Stomach (tissue), 8 donors: ENCODE measurements at regions not wholly inside any gene's neighbourhood (a gene's known extent, or its start where the extent isn't known, plus 50 kb on each side); places are given as distances from the start of the nearest gene placed in this dataset.

Experiments used
- DNase-seq, 2 donors: peaks; one replicate each; pipeline versions ENCODE4 v3.0.0 to v3.0.0-alpha.2; 2013 to 2019
- H3K27ac ChIP-seq, 5 donors: fragments of 200-600 bp in 4 of 5; sonication (generic) in 4 of 5; one replicate each; pipeline ENCODE4 v1.5.1; 2013 to 2019; ENCODE audit warnings: mild to moderate bottlenecking in 1 of 5, moderate library complexity in 1 of 5
- H3K27me3 ChIP-seq, 3 donors: fragments of 200-600 bp; sonication (generic); one replicate each; pipeline ENCODE4 v1.5.1; 2017 to 2019; ENCODE audit warnings: mixed run types in 1 of 3
- H3K36me3 ChIP-seq, 4 donors: fragments of 200-600 bp; sonication (generic); 1 replicate in 3 of 4; 2 replicates in 1 of 4; pipeline ENCODE4 v1.5.1; 2016 to 2019
- H3K4me1 ChIP-seq, 4 donors: fragments of 200-600 bp; sonication (generic); one replicate each; pipeline ENCODE4 v1.5.1; 2016 to 2019
- H3K4me3 ChIP-seq, 4 donors: fragments of 200-600 bp; sonication (generic) in 3 of 4; one replicate each; pipeline ENCODE4 v1.5.1; 2016 to 2019; ENCODE audit warnings: mild to moderate bottlenecking in 1 of 4
- H3K9me3 ChIP-seq, 4 donors: fragments of 200-600 bp; sonication (generic); one replicate each; pipeline ENCODE4 v1.5.1; 2016 to 2019
- CTCF ChIP-seq, 7 experiments: fragments of 450-650 bp in 4 of 7; fragments of 200-600 bp in 3 of 7; sonication (generic) in 3 of 7; IDR thresholded peaks; one replicate each; pipeline ENCODE4 v1.5.1; 2016 to 2019; ENCODE audit warnings: antibody characterized with exemption in 7 of 7, control low read depth in 2 of 7, mild to moderate bottlenecking in 1 of 7
- EP300 ChIP-seq: sonication (generic); formaldehyde crosslinking; IDR thresholded peaks from one replicate; pipeline ENCODE4 v1.6.1; 2017; ENCODE audit warnings: antibody characterized with exemption
- POLR2A ChIP-seq, 4 donors: fragments of 450-650 bp; IDR thresholded peaks; one replicate each; pipeline ENCODE4 v1.6.1; 2016; ENCODE audit warnings: antibody characterized with exemption in 4 of 4, control low read depth in 2 of 4, mild to moderate bottlenecking in 1 of 4, moderate library complexity in 1 of 4
- POLR2AphosphoS5 ChIP-seq, 3 donors: sonication (generic); formaldehyde crosslinking; IDR thresholded peaks; one replicate each; pipeline ENCODE4 v1.6.1; 2016; ENCODE audit warnings: antibody characterized with exemption in 3 of 3
- WGBS, 5 donors: extraction: QIAGEN DNeasy Blood & Tissue Kit in 3 of 5; methylation state at CpG; one replicate each; pipeline versions ENCODE4 v1.1.5 to v1.1.7; 2013 to 2018; 5-methylcytosine and 5-hydroxymethylcytosine counted together
- intact Hi-C: fragments of 100-400 bp; cut with DNase I; formaldehyde crosslinking; loops from one replicate; pipeline ENCODE4 v1.15.1; 2023; ENCODE audit warnings: low total_unique reads
- donor health status: healthy with polysubstance abuse.
- donor health status: Bipolar disorder and iron deficiency.
- donor health status: healthy.

DNA sequence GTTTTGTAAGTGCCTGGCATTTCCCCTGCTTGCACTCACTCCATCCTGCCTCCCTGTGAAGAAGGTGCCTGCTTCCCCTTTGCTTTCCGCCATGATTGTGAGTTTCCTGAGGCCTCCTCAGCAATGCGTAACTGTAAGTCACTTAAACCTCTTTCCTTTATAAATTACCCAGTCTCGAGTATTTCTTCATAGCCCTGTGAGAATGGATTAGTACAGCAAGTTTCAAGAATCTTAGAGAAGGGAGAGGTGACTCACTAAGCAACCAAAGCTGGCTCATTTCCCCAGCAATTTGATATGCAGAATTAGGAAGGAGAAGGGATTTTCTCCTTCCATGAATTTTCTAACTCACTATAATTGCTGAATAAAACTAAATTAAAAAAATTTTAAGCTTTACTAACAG, 251.0 kb upstream of the FOXG1 start:
- Histone ChIP-seq H3K9me3 (peaks cover 0 to 27% (median 3%) of the 10 kb centered on the region in 4 donors), H3K4me1 (no peaks in the 10 kb centered on the region), H3K36me3 (no peaks in the 10 kb centered on the region), H3K4me3 (no peak overlapping the region), H3K27me3 (no peaks in the 10 kb centered on the region), H3K27ac (no peak overlapping the region)
- no peak for DNase-seq
- TF ChIP-seq POLR2A (IDR thresholded peaks at IDR 0.05) (no peak), CTCF (IDR thresholded peaks at IDR 0.05) (no peak), POLR2AphosphoS5 (IDR thresholded peaks at IDR 0.05) (no peak), EP300 (no peak)
- 62 to 73% (median 70%) methylated on average over 3 of the region's 3 CpGs for WGBS, 5 donors
- intact Hi-C loops: no loop called here

DNA sequence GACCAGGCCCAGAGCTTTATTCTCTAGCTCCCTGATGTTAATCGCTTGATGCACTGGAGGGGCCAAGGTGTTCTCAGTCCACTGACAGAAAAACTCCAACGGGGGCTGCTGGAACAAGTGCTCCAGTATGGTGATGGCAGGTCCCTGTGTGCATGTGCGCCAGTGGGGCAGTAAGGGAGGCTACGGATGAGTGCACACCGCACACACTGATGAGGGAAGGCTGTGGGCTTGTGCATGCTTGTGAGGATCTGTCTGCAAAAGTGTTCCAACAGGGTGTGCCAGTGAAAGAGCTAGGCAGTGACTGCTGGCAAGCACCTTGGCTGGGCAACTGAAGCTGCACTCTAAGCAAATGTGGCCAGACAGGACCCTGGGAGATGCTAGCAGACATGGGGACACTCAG, 229.7 kb upstream of the FOXG1 start:
- Histone ChIP-seq H3K27me3 (no peaks in the 10 kb centered on the region), H3K4me3 (no peak overlapping the region), H3K36me3 (no peaks in the 10 kb centered on the region), H3K27ac (no peak overlapping the region), H3K4me1 (no peaks in the 10 kb centered on the region), H3K9me3 (peaks cover 0 to 30% (median 20%) of the 10 kb centered on the region in 4 donors)
- DNase-seq: no peak
- TF ChIP-seq POLR2A (IDR thresholded peaks at IDR 0.05) (no peak), EP300 (no peak), CTCF (IDR thresholded peaks at IDR 0.05) (no peak), POLR2AphosphoS5 (IDR thresholded peaks at IDR 0.05) (no peak)
- WGBS, 5 donors: 79 to 94% (median 87%) methylated on average over 5 of the region's 5 CpGs
- intact Hi-C loops: no loop called here

DNA sequence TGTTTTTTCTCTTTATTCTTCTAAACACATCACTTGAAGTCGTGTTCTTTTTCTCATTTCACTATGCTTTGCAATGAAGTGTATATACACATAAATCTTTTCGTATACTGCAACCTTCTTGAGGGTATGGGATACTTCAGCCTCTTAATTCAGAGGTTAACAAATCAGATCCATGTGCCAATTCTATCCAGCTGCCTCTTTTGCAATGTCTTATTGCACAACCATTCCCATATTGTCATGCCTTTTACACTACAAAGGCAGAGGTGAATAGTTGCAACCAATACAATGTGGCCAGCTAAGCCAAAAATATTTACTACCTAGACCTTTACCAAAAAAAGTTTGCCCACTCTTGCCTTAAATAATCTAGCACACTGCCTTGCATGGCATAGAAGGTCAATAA, 224.5 kb upstream of the FOXG1 start:
- H3K36me3 ChIP-seq: no peaks in the 10 kb centered on the region
- H3K27me3 ChIP-seq: no peaks in the 10 kb centered on the region
- H3K4me3 ChIP-seq: no peak overlapping the region
- WGBS, 5 donors: 51 to 73% (median 68%) methylated on average over 2 of the region's 2 CpGs
- no peak overlapping the region for H3K27ac ChIP-seq
- intact Hi-C loops: no loop called here
- no peak for TF ChIP-seq POLR2AphosphoS5 (IDR thresholded peaks at IDR 0.05)
- no peak for TF ChIP-seq POLR2A (IDR thresholded peaks at IDR 0.05)
- TF ChIP-seq EP300: no peak
- TF ChIP-seq CTCF (IDR thresholded peaks at IDR 0.05): no peak
- DNase-seq: no peak
- no peaks in the 10 kb centered on the region for H3K4me1 ChIP-seq
- H3K9me3 ChIP-seq: peaks cover 0 to 28% (median 22%) of the 10 kb centered on the region in 4 donors

DNA sequence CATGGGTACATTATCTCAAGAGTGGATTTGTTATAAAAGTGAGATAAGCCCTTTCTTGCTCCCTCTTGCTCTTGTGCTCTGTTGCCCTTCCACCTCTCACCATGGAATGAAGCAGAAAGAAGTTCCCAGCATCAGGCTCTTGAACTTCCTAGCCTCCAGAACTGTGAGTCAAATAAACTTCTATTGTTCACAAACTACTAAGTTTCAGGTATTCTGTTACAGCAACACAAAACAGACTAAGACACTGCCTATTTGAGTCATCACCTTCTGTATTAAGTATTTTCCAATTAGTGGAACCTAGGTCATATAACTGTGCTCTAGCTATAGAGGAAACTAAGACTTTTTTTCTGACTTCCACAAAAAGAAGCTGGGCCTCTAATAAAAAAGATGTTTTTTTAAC, 201.2 kb upstream of the FOXG1 start:
- no peak overlapping the region for H3K27ac ChIP-seq
- peaks cover 0 to 3% (median 0%) of the 10 kb centered on the region in 4 donors for H3K9me3 ChIP-seq
- H3K4me1 ChIP-seq: no peaks in the 10 kb centered on the region
- no peaks in the 10 kb centered on the region for H3K27me3 ChIP-seq
- H3K36me3 ChIP-seq: no peaks in the 10 kb centered on the region
- intact Hi-C loops: no loop called here
- TF ChIP-seq POLR2AphosphoS5 (IDR thresholded peaks at IDR 0.05): no peak
- TF ChIP-seq EP300: no peak
- TF ChIP-seq POLR2A (IDR thresholded peaks at IDR 0.05): no peak
- H3K4me3 ChIP-seq: no peak overlapping the region
- DNase-seq: no peak

GRCh38 chr14:28570391-28570790, 196.2 kb upstream of the FOXG1 start:
- Histone ChIP-seq H3K4me1 (no peaks in the 10 kb centered on the region), H3K27ac (no peak overlapping the region), H3K27me3 (no peaks in the 10 kb centered on the region), H3K9me3 (peaks cover 0 to 23% (median 19%) of the 10 kb centered on the region in 4 donors), H3K4me3 (no peak overlapping the region), H3K36me3 (no peaks in the 10 kb centered on the region)
- no peak for TF ChIP-seq POLR2A (IDR thresholded peaks at IDR 0.05)
- TF ChIP-seq EP300: no peak
- no peak for TF ChIP-seq POLR2AphosphoS5 (IDR thresholded peaks at IDR 0.05)
- no peak for TF ChIP-seq CTCF (IDR thresholded peaks at IDR 0.05)
- 9 to 26% (median 24%) methylated on average over 1 of the region's 1 CpG for WGBS, 5 donors
- DNase-seq: no peak
- intact Hi-C loops: no loop called here
